Activated T-cell treated with anti-CD3 and anti-CD28 coated beads, Interleukin-2, amount 50 U/mL, for 72 hours (primary cell): ENCODE measurements at regions not wholly inside any gene's neighbourhood (a gene's known extent, or its start where the extent isn't known, plus 50 kb on each side); places are given as distances from the start of the nearest gene placed in this dataset.
"Not testable (repeated sequence)": the region's sequence is repeated elsewhere in the genome, so short reads cannot be mapped to it uniquely, and the experiment has no call there.

Experiments
- ATAC-seq, 2 donors: fragments of 150-1000 bp; cut with Tn5 transposase; replicated peaks in 1 of 2; 2 replicates each; pipeline ENCODE4 v1.10.0; 2021; ENCODE audit warnings: moderate library complexity in 2 of 2, mild to moderate bottlenecking in 1 of 2
- DNase-seq, 2 donors: peaks; one replicate each; pipeline ENCODE4 v3.0.0; 2021 to 2022; ENCODE audit warnings: mixed read lengths in 1 of 2
- H3K27ac Mint-ChIP-seq: one replicate; pipeline ENCODE4 v1.8.0; 2022; ENCODE audit warnings: mild to moderate bottlenecking, moderate library complexity, mixed read lengths
- H3K27me3 Mint-ChIP-seq: one replicate; pipeline ENCODE4 v1.8.0; 2022; ENCODE audit warnings: low read depth, mixed read lengths
- H3K36me3 Mint-ChIP-seq, 2 donors: one replicate each; pipeline ENCODE4 v1.8.0; 2022; ENCODE audit warnings: mixed read lengths in 2 of 2, mild to moderate bottlenecking in 1 of 2; ENCODE audit not compliant: insufficient read depth in 2 of 2
- H3K4me1 Mint-ChIP-seq: one replicate; pipeline ENCODE4 v1.8.0; 2022; ENCODE audit warnings: low read depth, mixed read lengths
- H3K4me3 Mint-ChIP-seq, 2 donors: one replicate each; pipeline ENCODE4 v1.8.0; 2022; ENCODE audit warnings: mild to moderate bottlenecking in 2 of 2, mixed read lengths in 2 of 2, moderate library complexity in 2 of 2
- H3K9me3 Mint-ChIP-seq, 2 donors: one replicate each; pipeline ENCODE4 v1.8.0; 2022; ENCODE audit warnings: mixed read lengths in 2 of 2

GRCh38 chr19:23984911-23985310, 70.2 kb downstream of the ZNF726 start:
- H3K4me1 Mint-ChIP-seq, H3K27ac Mint-ChIP-seq, H3K4me3 Mint-ChIP-seq, H3K36me3 Mint-ChIP-seq, DNase-seq, H3K27me3 Mint-ChIP-seq, ATAC-seq: not testable (repeated sequence)
- H3K9me3 Mint-ChIP-seq = peaks cover 0 to 11% of the 10 kb centered on the region in 2 donors

- no peaks in the 10 kb centered on the region for H3K27me3 Mint-ChIP-seq
- H3K36me3 Mint-ChIP-seq = peaks cover 0 to 5% of the 10 kb centered on the region in 2 donors
- DNase-seq (no peak), ATAC-seq (no peak)
- peaks cover 0 to 8% of the 10 kb centered on the region in 2 donors for H3K9me3 Mint-ChIP-seq
- no peak overlapping the region for H3K4me3 Mint-ChIP-seq
- no peak overlapping the region for H3K27ac Mint-ChIP-seq
- H3K4me1 Mint-ChIP-seq = peaks cover 3% of the 10 kb centered on the region
Measured at GRCh38 chr19:23986623-23987022, 71.9 kb downstream of the ZNF726 start.

GRCh38 chr19:23991170-23991569, 76.5 kb downstream of the ZNF726 start:
- ATAC-seq (peak in 1 of 2 donors; percentile 31), DNase-seq (peak; percentile 5 to 6)
- Mint-ChIP-seq H3K9me3 (peaks cover 9 to 19% of the 10 kb centered on the region in 2 donors), H3K4me3 (no peak overlapping the region), H3K27me3 (no peaks in the 10 kb centered on the region), H3K27ac (no peak overlapping the region), H3K36me3 (peaks cover 2 to 15% of the 10 kb centered on the region in 2 donors), H3K4me1 (peaks cover 12% of the 10 kb centered on the region)

- peak; percentile 51 to 71 for ATAC-seq
- H3K27me3 Mint-ChIP-seq = no peaks in the 10 kb centered on the region
- DNase-seq = no peak
- no peak overlapping the region for H3K27ac Mint-ChIP-seq
- H3K4me3 Mint-ChIP-seq = no peak overlapping the region
- peaks cover 14 to 26% of the 10 kb centered on the region in 2 donors for H3K9me3 Mint-ChIP-seq
- peaks cover 12% of the 10 kb centered on the region for H3K4me1 Mint-ChIP-seq
- peaks cover 8 to 24% of the 10 kb centered on the region in 2 donors for H3K36me3 Mint-ChIP-seq
Measured at GRCh38 chr19:23992348-23992747, 77.7 kb downstream of the ZNF726 start.

- DNase-seq (no peak), ATAC-seq (no peak)
- Mint-ChIP-seq H3K4me3 (no peak overlapping the region), H3K4me1 (peaks cover 12% of the 10 kb centered on the region), H3K27ac (no peak overlapping the region), H3K36me3 (peaks cover 11 to 24% of the 10 kb centered on the region in 2 donors), H3K9me3 (peaks cover 21 to 24% of the 10 kb centered on the region in 2 donors), H3K27me3 (no peaks in the 10 kb centered on the region)
Measured at GRCh38 chr19:23993440-23993839, 78.8 kb downstream of the ZNF726 start.

GRCh38 chr19:23996549-23996948, 81.9 kb downstream of the ZNF726 start:
- ATAC-seq (no peak), DNase-seq (peak in 1 of 2 donors; percentile 13)
- peaks cover 11 to 28% of the 10 kb centered on the region in 2 donors for H3K36me3 Mint-ChIP-seq
- H3K9me3 Mint-ChIP-seq = peaks cover 28 to 32% of the 10 kb centered on the region in 2 donors
- no peak overlapping the region for H3K27ac Mint-ChIP-seq
- H3K27me3 Mint-ChIP-seq = no peaks in the 10 kb centered on the region
- H3K4me1 Mint-ChIP-seq = peaks cover 11% of the 10 kb centered on the region
- no peak overlapping the region for H3K4me3 Mint-ChIP-seq

GRCh38 chr19:23998568-23998967, 83.9 kb downstream of the ZNF726 start:
- Mint-ChIP-seq H3K27ac (no peak overlapping the region), H3K9me3 (peaks cover 28 to 32% of the 10 kb centered on the region in 2 donors), H3K4me3 (no peak overlapping the region), H3K27me3 (no peaks in the 10 kb centered on the region), H3K4me1 (no peaks in the 10 kb centered on the region), H3K36me3 (peaks cover 11 to 28% of the 10 kb centered on the region in 2 donors)
- ATAC-seq = no peak
- DNase-seq = no peak

GRCh38 chr19:23999821-24000610, 85.3 kb downstream of the ZNF726 start:
- H3K9me3 Mint-ChIP-seq = peaks cover 23 to 28% of the 10 kb centered on the region in 2 donors
- H3K4me3 Mint-ChIP-seq = no peak overlapping the region

GRCh38 chr19:24000656-24001055, 86.0 kb downstream of the ZNF726 start:
- ATAC-seq (no peak), DNase-seq (no peak)
- Mint-ChIP-seq H3K4me3 (no peak overlapping the region), H3K27me3 (no peaks in the 10 kb centered on the region), H3K4me1 (no peaks in the 10 kb centered on the region), H3K9me3 (peaks cover 20 to 24% of the 10 kb centered on the region in 2 donors), H3K27ac (no peak overlapping the region), H3K36me3 (peaks cover 8 to 20% of the 10 kb centered on the region in 2 donors)

More at GRCh38 chr19:23999821-24000610, 85.3 kb downstream of the ZNF726 start:
- ATAC-seq (no peak), DNase-seq (no peak)
- no peak overlapping the region for H3K27ac Mint-ChIP-seq
- H3K27me3 Mint-ChIP-seq = no peaks in the 10 kb centered on the region
- peaks cover 8 to 23% of the 10 kb centered on the region in 2 donors for H3K36me3 Mint-ChIP-seq
- no peaks in the 10 kb centered on the region for H3K4me1 Mint-ChIP-seq

- DNase-seq (no peak), ATAC-seq (no peak)
- Mint-ChIP-seq H3K36me3 (peaks cover 2 to 8% of the 10 kb centered on the region in 2 donors), H3K27me3 (no peaks in the 10 kb centered on the region), H3K4me1 (no peaks in the 10 kb centered on the region), H3K27ac (no peak overlapping the region), H3K9me3 (peaks cover 7 to 18% of the 10 kb centered on the region in 2 donors), H3K4me3 (no peak overlapping the region)
Measured at GRCh38 chr19:24002256-24002945, 84.6 kb upstream of the ZNF254 start.

- no peaks in the 10 kb centered on the region for H3K4me1 Mint-ChIP-seq
- peaks cover 0 to 8% of the 10 kb centered on the region in 2 donors for H3K36me3 Mint-ChIP-seq
- no peak overlapping the region for H3K27ac Mint-ChIP-seq
- peaks cover 7 to 8% of the 10 kb centered on the region in 2 donors for H3K9me3 Mint-ChIP-seq
- DNase-seq (no peak), ATAC-seq (no peak)
- no peaks in the 10 kb centered on the region for H3K27me3 Mint-ChIP-seq
- H3K4me3 Mint-ChIP-seq = no peak overlapping the region
Measured at GRCh38 chr19:24003537-24003936, 83.5 kb upstream of the ZNF254 start.

GRCh38 chr19:24004166-24004565, 82.8 kb upstream of the ZNF254 start:
- Mint-ChIP-seq H3K9me3 (peaks cover 3 to 6% of the 10 kb centered on the region in 2 donors), H3K27ac (no peak overlapping the region), H3K4me1 (no peaks in the 10 kb centered on the region), H3K36me3 (peaks cover 0 to 4% of the 10 kb centered on the region in 2 donors), H3K27me3 (no peaks in the 10 kb centered on the region), H3K4me3 (no peak overlapping the region)
- no peak for DNase-seq
- ATAC-seq = no peak

- Mint-ChIP-seq H3K27me3 (no peaks in the 10 kb centered on the region), H3K4me3 (no peak overlapping the region), H3K36me3 (peaks cover 2% of the 10 kb centered on the region in 2 donors), H3K27ac (no peak overlapping the region), H3K4me1 (peaks cover 24% of the 10 kb centered on the region), H3K9me3 (no peaks in the 10 kb centered on the region)
- DNase-seq (no peak), ATAC-seq (no peak)
Measured at GRCh38 chr19:24029941-24030636, 56.9 kb upstream of the ZNF254 start.
